ENCODE measurements at regions not wholly inside any gene's neighbourhood (a gene's known extent, or its start where the extent isn't known, plus 50 kb on each side); places are given as distances from the start of the nearest gene placed in this dataset.

DNA sequence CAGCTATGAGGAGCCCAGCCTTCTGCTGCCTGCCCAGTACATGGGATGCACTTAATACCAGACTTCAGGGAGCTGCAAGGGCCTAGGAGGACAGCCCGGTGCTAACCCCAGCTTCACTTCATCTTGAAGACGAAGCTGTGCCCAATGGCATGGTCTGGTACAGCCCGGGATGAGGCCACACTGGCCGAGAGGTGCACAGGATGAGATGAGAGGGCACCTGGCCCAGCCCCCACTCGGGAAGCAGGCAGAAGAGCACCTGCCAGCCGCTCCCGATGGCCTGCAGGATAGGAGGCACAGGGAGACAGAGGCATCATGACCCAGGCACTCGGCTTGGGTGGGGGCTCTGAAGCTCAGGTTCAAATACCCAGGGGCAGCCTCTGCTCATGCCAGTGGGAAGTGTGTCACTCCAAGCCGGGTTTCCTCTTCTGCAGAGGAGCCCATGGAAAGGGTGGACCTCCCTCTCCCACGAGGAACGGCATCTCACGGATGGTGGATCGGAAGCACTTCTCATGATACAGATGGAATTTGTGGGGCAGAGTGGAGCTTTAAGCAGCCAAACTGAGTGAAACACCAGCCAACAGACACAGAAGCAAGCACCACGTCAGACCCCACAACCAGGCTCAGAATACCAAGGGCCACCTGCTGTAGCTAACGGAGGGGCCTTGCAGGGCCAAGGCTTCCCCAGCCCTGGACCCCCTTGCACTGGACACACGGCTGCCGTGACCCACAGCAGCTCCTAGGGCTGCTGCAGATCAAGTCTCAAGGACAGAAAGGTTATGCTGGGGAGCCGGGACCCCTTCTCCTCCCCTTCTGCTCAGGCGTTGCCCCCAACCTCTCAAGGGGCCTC is 875.2 kb downstream of the BRD1 start:
- H3K27ac ChIP-seq = no peak overlapping the region
- H2AFZ ChIP-seq = no peak overlapping the region
- H3K9me3 ChIP-seq (ENCODE audit: low read depth) = no peaks in the 10 kb centered on the region
- no peak for DNase-seq
- 45 to 50% methylated on average over 18 to 19 of the region's 19 CpGs for WGBS, 2 experiments (ENCODE audit: low coverage in 1 of 2, low lambda C conversion rate in 2 of 2, missing lambda C conversion rate in 2 of 2)
- no peaks in the 10 kb centered on the region for H4K20me1 ChIP-seq (ENCODE audit: insufficient read depth)
- no peaks in the 10 kb centered on the region for H3K4me1 ChIP-seq (ENCODE audit: insufficient read depth)
- TF ChIP-seq EZH2 (IDR thresholded peaks at IDR 0.05; ENCODE audit: insufficient read depth, poor library complexity, severe bottlenecking) (no peak), EZH2phosphoT487 (IDR thresholded peaks at IDR 0.05; ENCODE audit: insufficient read depth, low read depth) (no peak)
- H3K27me3 ChIP-seq (replicated peaks; ENCODE audit: insufficient read depth) = no peaks in the 10 kb centered on the region
- H3K79me2 ChIP-seq (ENCODE audit: insufficient read depth) = no peaks in the 10 kb centered on the region
- H3F3A ChIP-seq (ENCODE audit: insufficient read depth) = no peaks in the 10 kb centered on the region
- H3K9ac ChIP-seq = no peak overlapping the region
- in situ Hi-C loops (cut with MboI) = no loop called here
- H3K4me2 ChIP-seq (ENCODE audit: unreplicated experiment) = no peak overlapping the region
- H3K9me2 ChIP-seq (ENCODE audit: insufficient read depth) = no peaks in the 10 kb centered on the region
- no peak overlapping the region for H3K4me3 ChIP-seq
- no peaks in the 10 kb centered on the region for H3K36me3 ChIP-seq (ENCODE audit: low read depth)

DNA sequence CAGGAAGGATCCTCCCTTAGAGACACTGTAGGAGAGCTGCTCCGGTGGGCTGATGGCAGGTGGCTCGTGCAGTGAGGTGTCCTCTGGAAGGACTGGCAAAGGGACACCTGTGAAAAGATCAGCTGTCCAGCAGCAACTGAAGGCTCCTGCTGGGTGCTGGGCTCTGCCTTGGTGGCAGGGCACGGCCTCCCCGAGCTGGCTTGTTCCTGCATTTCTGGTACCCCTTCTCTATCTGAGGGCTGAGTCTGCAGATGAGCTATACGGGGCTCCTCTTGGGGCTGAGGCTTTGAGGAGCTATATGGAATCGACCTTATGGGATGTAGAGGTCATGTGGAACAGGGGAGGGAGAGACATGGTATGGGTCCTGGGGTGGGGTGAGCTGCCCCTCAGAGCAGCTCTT is 875.8 kb downstream of the BRD1 start:
- no peaks in the 10 kb centered on the region for H3K9me3 ChIP-seq (ENCODE audit: low read depth)
- H3K4me1 ChIP-seq (ENCODE audit: insufficient read depth) = no peaks in the 10 kb centered on the region
- H3K9ac ChIP-seq = no peak overlapping the region
- no peaks in the 10 kb centered on the region for H4K20me1 ChIP-seq (ENCODE audit: insufficient read depth)
- no peaks in the 10 kb centered on the region for H3K9me2 ChIP-seq (ENCODE audit: insufficient read depth)
- H2AFZ ChIP-seq = no peak overlapping the region
- H3K79me2 ChIP-seq (ENCODE audit: insufficient read depth) = no peaks in the 10 kb centered on the region
- no peak overlapping the region for H3K27ac ChIP-seq
- no peaks in the 10 kb centered on the region for H3F3A ChIP-seq (ENCODE audit: insufficient read depth)
- H3K36me3 ChIP-seq (ENCODE audit: low read depth) = no peaks in the 10 kb centered on the region
- H3K4me2 ChIP-seq (ENCODE audit: unreplicated experiment) = no peak overlapping the region
- H3K27me3 ChIP-seq (replicated peaks; ENCODE audit: insufficient read depth) = no peaks in the 10 kb centered on the region
- WGBS, 2 experiments (ENCODE audit: low coverage in 1 of 2, low lambda C conversion rate in 2 of 2, missing lambda C conversion rate in 2 of 2) = 23 to 29% methylated on average over 6 of the region's 6 CpGs
- no peak overlapping the region for H3K4me3 ChIP-seq
- DNase-seq = no peak
- in situ Hi-C loops (cut with MboI) = no loop called here
- TF ChIP-seq EZH2 (IDR thresholded peaks at IDR 0.05; ENCODE audit: insufficient read depth, poor library complexity, severe bottlenecking) (no peak), EZH2phosphoT487 (IDR thresholded peaks at IDR 0.05; ENCODE audit: insufficient read depth, low read depth) (no peak)

DNA sequence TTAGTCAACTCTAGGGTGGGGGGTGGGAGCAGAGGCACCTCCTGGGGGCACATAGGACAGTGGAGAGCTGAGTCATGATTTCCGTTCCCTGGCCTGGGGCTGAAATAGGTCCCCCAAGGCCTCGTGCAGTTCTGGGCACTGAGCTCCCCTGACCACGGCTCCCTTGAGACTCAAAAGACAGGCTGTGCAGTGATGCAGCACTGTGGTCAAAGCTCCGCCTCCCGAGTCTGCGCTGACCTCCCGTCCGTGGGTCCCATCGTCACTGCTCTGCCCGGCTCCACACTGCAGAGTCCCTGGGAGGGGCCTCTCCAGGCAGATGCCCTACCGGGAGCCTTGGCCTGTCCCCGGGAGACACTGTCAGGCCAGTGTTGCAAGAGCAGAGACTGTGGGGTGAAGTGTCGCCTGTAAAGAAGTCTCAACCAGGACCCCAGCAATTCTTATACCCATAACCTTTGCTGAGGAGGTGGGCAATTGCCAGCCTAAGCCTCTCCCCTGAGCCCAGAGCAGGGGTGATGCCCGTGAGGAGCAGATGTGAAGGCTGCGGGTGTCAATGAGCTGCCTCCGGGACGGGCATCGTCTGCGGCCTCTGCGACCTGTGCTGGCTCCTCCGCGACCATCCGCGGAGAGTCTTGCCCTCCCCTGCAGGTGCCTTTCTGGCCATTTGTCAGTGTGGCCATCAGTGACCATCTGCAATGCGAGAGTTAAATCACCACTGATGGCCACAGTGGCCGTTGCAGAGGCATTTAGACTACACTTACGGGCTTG is 877.3 kb downstream of the BRD1 start:
- in situ Hi-C loops (cut with MboI) = no loop called here
- Histone ChIP-seq H4K20me1 (ENCODE audit: insufficient read depth) (no peaks in the 10 kb centered on the region), H3K4me2 (ENCODE audit: unreplicated experiment) (no peak overlapping the region), H2AFZ (no peak overlapping the region), H3K9ac (no peak overlapping the region), H3K27ac (no peak overlapping the region), H3K27me3 (replicated peaks; ENCODE audit: insufficient read depth) (no peaks in the 10 kb centered on the region), H3K79me2 (ENCODE audit: insufficient read depth) (no peaks in the 10 kb centered on the region), H3K4me1 (ENCODE audit: insufficient read depth) (no peaks in the 10 kb centered on the region), H3K9me3 (ENCODE audit: low read depth) (no peaks in the 10 kb centered on the region), H3K36me3 (ENCODE audit: low read depth) (no peaks in the 10 kb centered on the region), H3F3A (ENCODE audit: insufficient read depth) (no peaks in the 10 kb centered on the region), H3K4me3 (no peak overlapping the region), H3K9me2 (ENCODE audit: insufficient read depth) (no peaks in the 10 kb centered on the region)
- WGBS, 2 experiments (ENCODE audit: low coverage in 1 of 2, low lambda C conversion rate in 2 of 2, missing lambda C conversion rate in 2 of 2) = 58 to 68% methylated on average over 27 of the region's 27 CpGs
- TF ChIP-seq EZH2phosphoT487 (IDR thresholded peaks at IDR 0.05; ENCODE audit: insufficient read depth, low read depth) = no peak
- no peak for DNase-seq

DNA sequence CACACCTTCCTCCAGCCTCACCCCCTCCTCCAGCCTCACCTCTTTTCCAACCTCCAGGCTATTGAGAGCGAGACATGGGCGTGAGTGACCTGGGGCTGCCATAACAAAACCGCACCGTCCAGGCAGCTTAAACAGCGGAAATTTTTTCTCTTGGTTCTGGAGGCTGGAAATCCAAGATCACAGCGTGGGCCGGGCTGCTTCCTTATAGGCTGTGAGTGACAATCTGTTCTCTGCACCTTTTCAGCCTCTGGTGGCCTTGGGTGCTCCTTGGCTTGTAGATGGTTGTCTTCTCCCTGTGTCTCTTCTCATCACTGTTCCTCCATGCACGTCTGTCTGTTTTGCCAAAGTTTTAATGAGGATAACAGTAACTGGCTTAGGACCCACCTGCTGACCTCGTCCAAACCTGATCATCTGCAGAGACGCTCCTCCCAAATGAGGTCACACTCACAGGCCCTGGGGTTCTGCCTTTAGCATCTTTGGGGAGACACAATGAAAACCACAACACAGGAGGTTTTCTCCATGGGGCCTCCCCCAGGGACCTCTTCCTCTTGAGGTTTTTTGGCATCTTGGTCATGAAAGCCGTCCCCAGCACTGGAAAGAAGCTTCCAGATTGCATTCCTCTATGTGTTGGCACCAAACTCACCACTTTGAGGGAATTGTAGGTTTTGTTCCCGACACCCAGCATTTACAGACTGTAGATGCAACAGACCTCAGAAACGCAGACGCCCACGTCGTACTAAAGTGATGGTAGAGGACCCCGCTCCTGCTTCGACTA is 878.1 kb downstream of the BRD1 start:
- Histone ChIP-seq H3K27me3 (replicated peaks; ENCODE audit: insufficient read depth) (no peaks in the 10 kb centered on the region), H3K9me3 (ENCODE audit: low read depth) (no peaks in the 10 kb centered on the region), H3F3A (ENCODE audit: insufficient read depth) (no peaks in the 10 kb centered on the region), H3K4me1 (ENCODE audit: insufficient read depth) (no peaks in the 10 kb centered on the region), H4K20me1 (ENCODE audit: insufficient read depth) (no peaks in the 10 kb centered on the region), H3K79me2 (ENCODE audit: insufficient read depth) (no peaks in the 10 kb centered on the region), H3K36me3 (ENCODE audit: low read depth) (no peaks in the 10 kb centered on the region), H3K4me2 (ENCODE audit: unreplicated experiment) (no peak overlapping the region), H2AFZ (no peak overlapping the region), H3K9me2 (ENCODE audit: insufficient read depth) (no peaks in the 10 kb centered on the region), H3K9ac (no peak overlapping the region), H3K27ac (no peak overlapping the region), H3K4me3 (no peak overlapping the region)
- WGBS, 2 experiments (ENCODE audit: low coverage in 1 of 2, low lambda C conversion rate in 2 of 2, missing lambda C conversion rate in 2 of 2) = 48 to 51% methylated on average over 18 of the region's 18 CpGs
- no peak for DNase-seq
- in situ Hi-C loops (cut with MboI) = no loop called here
- TF ChIP-seq EZH2 (IDR thresholded peaks at IDR 0.05; ENCODE audit: insufficient read depth, poor library complexity, severe bottlenecking) (no peak), EZH2phosphoT487 (IDR thresholded peaks at IDR 0.05; ENCODE audit: insufficient read depth, low read depth) (no peak)
